SK-N-MC (cell line): ENCODE measurements at regions not wholly inside any gene's neighbourhood (a gene's known extent, or its start where the extent isn't known, plus 50 kb on each side); places are given as distances from the start of the nearest gene placed in this dataset.
"Not testable (repeated sequence)": the region's sequence is repeated elsewhere in the genome, so short reads cannot be mapped to it uniquely, and the experiment has no call there.

Experiments
- DNase-seq: peaks from one replicate; pipeline ENCODE4 v3.0.0-alpha.2; 2011; ENCODE audit warnings: low read depth, low spot score
- H3K27ac ChIP-seq: fragments of 200-600 bp; sonication (generic); 2 replicates; pipeline ENCODE4 v1.5.1; 2016; ENCODE audit warnings: mixed run types
- H3K36me3 ChIP-seq: fragments of 200-600 bp; sonication (generic); 2 replicates; pipeline ENCODE4 v1.6.1; 2017; ENCODE audit warnings: antibody characterized with exemption, low read length, mixed read lengths; ENCODE audit not compliant: insufficient read depth
- H3K4me3 ChIP-seq: fragments of 200-600 bp; sonication (generic); 2 replicates; pipeline ENCODE4 v1.5.1; 2016
- H3K9ac ChIP-seq: fragments of 200-600 bp; sonication (generic); 2 replicates; pipeline ENCODE4 v1.8.0; 2017; ENCODE audit warnings: mixed run types, mixed read lengths; ENCODE audit not compliant: insufficient read length
- H3K9me3 ChIP-seq: fragments of 200-600 bp; sonication (generic); 2 replicates; pipeline ENCODE4 v1.6.1; 2017; ENCODE audit warnings: low read depth, mild to moderate bottlenecking, antibody characterized with exemption, low read length, moderate library complexity, mixed read lengths
- EZH2 ChIP-seq: fragments of 200-600 bp; sonication (generic); IDR thresholded peaks from one replicate; pipeline ENCODE4 v1.6.1; 2017; ENCODE audit warnings: antibody characterized with exemption
- FOXP2 ChIP-seq: optimal IDR thresholded peaks from 2 replicates; pipeline ENCODE3; 2011; ENCODE audit warnings: mild to moderate bottlenecking, moderate library complexity; ENCODE audit not compliant: insufficient read depth; ENCODE audit errors: extremely low read length, control extremely low read depth
- POLR2AphosphoS5 ChIP-seq: IDR thresholded peaks from 2 replicates; pipeline ENCODE4 v1.6.1; 2012; ENCODE audit warnings: mild to moderate bottlenecking, low read depth, low read length, borderline replicate concordance

DNA sequence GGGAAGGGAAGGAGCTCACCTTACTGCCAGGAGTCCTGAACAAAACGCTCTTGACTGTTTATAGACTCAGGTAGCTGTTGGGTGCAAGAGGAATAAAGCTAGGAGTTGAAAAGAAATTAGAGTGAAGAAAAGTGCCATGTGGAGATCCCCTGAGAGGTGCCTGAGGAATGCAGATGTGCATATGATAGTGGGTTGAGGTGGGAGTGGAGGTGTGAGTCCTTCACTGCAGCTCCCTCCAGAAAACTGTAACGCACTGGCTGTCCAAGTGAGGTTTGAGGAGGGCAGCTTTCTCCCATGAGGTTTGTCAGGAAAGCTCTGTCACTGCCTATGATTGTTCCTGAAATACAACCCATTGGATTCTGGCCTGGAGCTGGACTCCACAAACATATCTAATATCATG, 904.8 kb upstream of the POT1 start:
- TF ChIP-seq POLR2AphosphoS5: no peak
- TF ChIP-seq FOXP2: no peak
- TF ChIP-seq EZH2: no peak
- Histone ChIP-seq H3K36me3 (no peaks in the 10 kb centered on the region), H3K27ac (no peak overlapping the region), H3K9ac (no peak overlapping the region), H3K9me3 (no peaks in the 10 kb centered on the region), H3K4me3 (no peak overlapping the region)
- no peak for DNase-seq

GRCh38 chr7:125833839-125834238, 904.2 kb upstream of the POT1 start:
- Histone ChIP-seq H3K36me3 (no peaks in the 10 kb centered on the region), H3K4me3 (no peak overlapping the region), H3K9me3 (no peaks in the 10 kb centered on the region), H3K27ac (no peak overlapping the region), H3K9ac (no peak overlapping the region)
- DNase-seq: no peak
- TF ChIP-seq POLR2AphosphoS5 (no peak), EZH2 (no peak), FOXP2 (no peak)

- no peak overlapping the region for H3K9ac ChIP-seq
- DNase-seq: peak; percentile 59
- no peaks in the 10 kb centered on the region for H3K9me3 ChIP-seq
- H3K36me3 ChIP-seq: no peaks in the 10 kb centered on the region
- TF ChIP-seq POLR2AphosphoS5 (peak; percentile 60; the same call in 1 of the 2 replicates), FOXP2 (no peak)
- H3K27ac ChIP-seq: no peak overlapping the region
- no peak overlapping the region for H3K4me3 ChIP-seq
Observed at GRCh38 chr7:125830743-125831142, 901.1 kb upstream of the POT1 start.

DNA sequence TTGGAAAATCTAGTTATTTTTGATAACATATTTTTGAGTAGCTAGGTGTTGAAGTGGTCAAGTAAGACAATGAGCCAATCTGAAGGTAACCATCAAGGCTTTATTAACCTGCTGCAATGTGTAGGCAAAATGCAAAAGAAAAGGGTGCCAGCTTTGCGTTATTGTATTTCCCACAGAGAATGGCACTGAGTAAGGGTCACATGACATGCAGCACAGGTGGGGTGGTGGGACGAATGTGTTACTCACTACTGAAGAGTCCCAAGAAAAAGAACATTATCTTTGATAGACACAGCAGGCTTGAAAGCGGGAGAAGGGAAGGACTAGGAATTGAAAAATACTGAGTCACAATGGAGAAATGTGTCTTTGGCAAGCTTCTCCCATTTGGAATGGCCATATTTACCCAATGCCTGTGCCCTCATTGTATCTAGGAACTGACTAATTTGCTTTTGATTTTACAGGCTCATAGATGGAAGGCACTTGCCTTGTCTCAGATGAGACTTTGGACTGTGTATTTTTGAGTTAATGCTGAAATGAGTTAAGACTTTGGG, 898.6 kb upstream of the POT1 start:
- DNase-seq: no peak
- Histone ChIP-seq H3K4me3 (no peak overlapping the region), H3K36me3 (no peaks in the 10 kb centered on the region), H3K9ac (no peak overlapping the region), H3K27ac (no peak overlapping the region), H3K9me3 (no peaks in the 10 kb centered on the region)
- TF ChIP-seq EZH2: no peak

- Histone ChIP-seq H3K9ac (no peak overlapping the region), H3K4me3 (no peak overlapping the region), H3K9me3 (no peaks in the 10 kb centered on the region), H3K27ac (no peak overlapping the region), H3K36me3 (no peaks in the 10 kb centered on the region)
- TF ChIP-seq EZH2: no peak
- TF ChIP-seq POLR2AphosphoS5: no peak
- TF ChIP-seq FOXP2: no peak
- no peak for DNase-seq
Observed at GRCh38 chr7:125823538-125823937, 893.9 kb upstream of the POT1 start.

GRCh38 chr7:125820495-125820894, 890.9 kb upstream of the POT1 start:
- H3K36me3 ChIP-seq: no peaks in the 10 kb centered on the region
- TF ChIP-seq EZH2 (no peak), POLR2AphosphoS5 (peak; percentile 40; the same call in 1 of the 2 replicates)
- H3K4me3 ChIP-seq: no peak overlapping the region; the same call in 1 of the 2 replicates
- H3K9ac ChIP-seq: no peak overlapping the region
- peak; percentile 42 for DNase-seq
- H3K27ac ChIP-seq: peak overlapping the region; percentile 98
- no peaks in the 10 kb centered on the region for H3K9me3 ChIP-seq

- Histone ChIP-seq H3K27ac (no peak overlapping the region), H3K9me3 (no peaks in the 10 kb centered on the region), H3K36me3 (no peaks in the 10 kb centered on the region), H3K4me3 (no peak overlapping the region), H3K9ac (no peak overlapping the region)
- DNase-seq: no peak
- TF ChIP-seq FOXP2 (no peak), EZH2 (no peak), POLR2AphosphoS5 (no peak)
Observed at GRCh38 chr7:125814100-125814499, 884.5 kb upstream of the POT1 start.

DNA sequence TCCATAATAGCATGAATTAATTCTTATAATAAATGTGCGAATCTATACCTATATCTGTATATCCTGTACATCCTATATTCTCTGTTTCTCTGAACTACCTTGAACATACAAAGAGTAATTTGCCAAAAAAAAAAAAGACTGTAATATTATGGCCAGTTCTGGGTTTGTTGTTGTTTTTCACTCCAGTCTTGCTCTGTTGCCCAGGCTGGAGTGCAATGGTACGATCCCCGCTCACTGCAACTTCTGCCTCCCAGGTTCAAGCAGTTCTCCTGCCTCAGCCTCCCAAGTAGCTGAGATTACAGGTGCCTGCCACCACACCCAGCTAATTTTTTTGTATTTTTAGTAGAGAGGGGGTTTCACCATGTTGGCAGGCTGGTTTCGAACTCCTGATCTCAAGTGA, 876.9 kb upstream of the POT1 start:
- not testable (repeated sequence) for H3K4me3 ChIP-seq, H3K9ac ChIP-seq, DNase-seq, H3K36me3 ChIP-seq, H3K27ac ChIP-seq, H3K9me3 ChIP-seq

DNA sequence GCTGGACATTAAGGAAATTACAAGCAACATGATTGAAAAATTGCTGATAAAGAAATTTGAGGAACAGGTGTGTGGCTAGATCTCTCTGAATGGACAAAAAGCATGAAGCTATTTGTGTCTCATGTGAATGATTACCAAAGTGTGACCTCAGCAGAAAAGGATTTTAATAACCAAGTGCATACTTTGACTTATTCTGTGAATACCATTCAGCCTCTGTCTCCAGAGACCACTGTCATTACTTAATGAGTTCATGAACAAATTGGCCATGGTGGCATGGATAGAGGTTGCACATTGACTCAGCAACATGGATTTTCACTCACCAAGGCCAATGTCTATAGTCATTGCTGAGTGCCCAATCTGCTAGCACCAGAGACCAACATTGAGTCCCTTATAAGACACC, 874.6 kb upstream of the POT1 start:
- no peak overlapping the region for H3K27ac ChIP-seq
- H3K9me3 ChIP-seq: no peaks in the 10 kb centered on the region
- TF ChIP-seq EZH2: no peak
- no peak for TF ChIP-seq POLR2AphosphoS5
- TF ChIP-seq FOXP2: no peak
- H3K9ac ChIP-seq: no peak overlapping the region
- DNase-seq: no peak
- no peak overlapping the region for H3K4me3 ChIP-seq
- H3K36me3 ChIP-seq: no peaks in the 10 kb centered on the region
